ENCODE measurements at regions not wholly inside any gene's neighbourhood (a gene's known extent, or its start where the extent isn't known, plus 50 kb on each side); places are given as distances from the start of the nearest gene placed in this dataset.
"Not testable (repeated sequence)": the region's sequence is repeated elsewhere in the genome, so short reads cannot be mapped to it uniquely, and the experiment has no call there.

GRCh38 chr14:106728611-106729010, 1202.2 kb downstream of the TMEM121 start:
- DNase-seq (ENCODE audit: low read depth), result no peak
- H3K4me3 ChIP-seq (ENCODE audit: low read length), result no peak overlapping the region
- no peak for TF ChIP-seq CTCF (conservative IDR thresholded peaks at IDR 0.05; ENCODE audit: low read length)

GRCh38 chr14:106729551-106729950, 1203.2 kb downstream of the TMEM121 start:
- DNase-seq (ENCODE audit: low read depth), result no peak
- TF ChIP-seq CTCF (conservative IDR thresholded peaks at IDR 0.05; ENCODE audit: low read length), result no peak
- H3K4me3 ChIP-seq (ENCODE audit: low read length), result no peak overlapping the region

- DNase-seq (ENCODE audit: low read depth), result no peak
- no peak for TF ChIP-seq CTCF (conservative IDR thresholded peaks at IDR 0.05; ENCODE audit: low read length)
Measured at GRCh38 chr14:106733771-106734170, 1207.4 kb downstream of the TMEM121 start.

GRCh38 chr14:106737021-106737420, 1210.6 kb downstream of the TMEM121 start:
- no peak for TF ChIP-seq CTCF (conservative IDR thresholded peaks at IDR 0.05; ENCODE audit: low read length)
- no peak for DNase-seq (ENCODE audit: low read depth)
- no peak overlapping the region for H3K4me3 ChIP-seq (ENCODE audit: low read length)

More at GRCh38 chr14:106733771-106734170, 1207.4 kb downstream of the TMEM121 start:
- H3K4me3 ChIP-seq (ENCODE audit: low read length), result no peak overlapping the region

GRCh38 chr14:106738075-106738474, 1211.7 kb downstream of the TMEM121 start:
- no peak overlapping the region for H3K4me3 ChIP-seq (ENCODE audit: low read length)
- DNase-seq (ENCODE audit: low read depth), result no peak
- no peak for TF ChIP-seq CTCF (conservative IDR thresholded peaks at IDR 0.05; ENCODE audit: low read length)

- not testable (repeated sequence) for DNase-seq (ENCODE audit: low read depth); H3K4me3 ChIP-seq (ENCODE audit: low read length)
Measured at GRCh38 chr14:106738598-106739258, 1212.3 kb downstream of the TMEM121 start.

- DNase-seq (ENCODE audit: low read depth); H3K4me3 ChIP-seq (ENCODE audit: low read length): not testable (repeated sequence)
Measured at GRCh38 chr14:106741086-106741827, 1214.9 kb downstream of the TMEM121 start.

- not testable (repeated sequence) for DNase-seq (ENCODE audit: low read depth); H3K4me3 ChIP-seq (ENCODE audit: low read length)
Measured at GRCh38 chr14:106745016-106745767, 1218.8 kb downstream of the TMEM121 start.

- not testable (repeated sequence) for H3K4me3 ChIP-seq (ENCODE audit: low read length); DNase-seq (ENCODE audit: low read depth)
Measured at GRCh38 chr14:106750089-106750488, 1223.7 kb downstream of the TMEM121 start.

GRCh38 chr14:106753751-106754150, 1227.4 kb downstream of the TMEM121 start:
- H3K4me3 ChIP-seq (ENCODE audit: low read length); DNase-seq (ENCODE audit: low read depth): not testable (repeated sequence)

GRCh38 chr14:106757444-106757843, 1231.1 kb downstream of the TMEM121 start:
- H3K4me3 ChIP-seq (ENCODE audit: low read length); DNase-seq (ENCODE audit: low read depth): not testable (repeated sequence)

- DNase-seq (ENCODE audit: low read depth), result not testable (repeated sequence)
Measured at GRCh38 chr14:106761886-106762816, 1235.8 kb downstream of the TMEM121 start.

More at GRCh38 chr14:106761886-106762816, 1235.8 kb downstream of the TMEM121 start:
- H3K4me3 ChIP-seq (ENCODE audit: low read length), result not testable (repeated sequence)
